ENCODE measurements at regions not wholly inside any gene's neighbourhood (a gene's known extent, or its start where the extent isn't known, plus 50 kb on each side); places are given as distances from the start of the nearest gene placed in this dataset.

DNA sequence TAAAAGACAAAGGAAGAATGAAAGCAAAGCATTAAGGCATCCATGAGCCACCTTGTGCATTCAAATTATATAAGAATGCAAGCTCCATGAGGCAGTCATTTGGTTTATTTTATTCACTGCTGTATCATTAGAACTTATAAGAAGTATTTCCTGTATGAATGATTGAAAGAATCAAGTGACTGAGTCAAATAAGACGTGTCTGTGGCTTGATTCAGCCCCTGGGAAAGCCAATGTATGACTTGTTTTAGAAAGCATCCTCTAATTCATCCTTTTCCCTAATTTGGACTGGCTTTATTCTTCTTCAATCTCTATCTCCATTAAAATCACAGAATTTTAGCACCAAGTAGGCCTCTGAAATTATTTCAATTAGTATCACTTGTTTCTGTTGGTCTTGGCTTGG is 461.1 kb downstream of the LPIN1 start:
- peak; percentile 42 for DNase-seq (ENCODE audit: low read depth)

DNA sequence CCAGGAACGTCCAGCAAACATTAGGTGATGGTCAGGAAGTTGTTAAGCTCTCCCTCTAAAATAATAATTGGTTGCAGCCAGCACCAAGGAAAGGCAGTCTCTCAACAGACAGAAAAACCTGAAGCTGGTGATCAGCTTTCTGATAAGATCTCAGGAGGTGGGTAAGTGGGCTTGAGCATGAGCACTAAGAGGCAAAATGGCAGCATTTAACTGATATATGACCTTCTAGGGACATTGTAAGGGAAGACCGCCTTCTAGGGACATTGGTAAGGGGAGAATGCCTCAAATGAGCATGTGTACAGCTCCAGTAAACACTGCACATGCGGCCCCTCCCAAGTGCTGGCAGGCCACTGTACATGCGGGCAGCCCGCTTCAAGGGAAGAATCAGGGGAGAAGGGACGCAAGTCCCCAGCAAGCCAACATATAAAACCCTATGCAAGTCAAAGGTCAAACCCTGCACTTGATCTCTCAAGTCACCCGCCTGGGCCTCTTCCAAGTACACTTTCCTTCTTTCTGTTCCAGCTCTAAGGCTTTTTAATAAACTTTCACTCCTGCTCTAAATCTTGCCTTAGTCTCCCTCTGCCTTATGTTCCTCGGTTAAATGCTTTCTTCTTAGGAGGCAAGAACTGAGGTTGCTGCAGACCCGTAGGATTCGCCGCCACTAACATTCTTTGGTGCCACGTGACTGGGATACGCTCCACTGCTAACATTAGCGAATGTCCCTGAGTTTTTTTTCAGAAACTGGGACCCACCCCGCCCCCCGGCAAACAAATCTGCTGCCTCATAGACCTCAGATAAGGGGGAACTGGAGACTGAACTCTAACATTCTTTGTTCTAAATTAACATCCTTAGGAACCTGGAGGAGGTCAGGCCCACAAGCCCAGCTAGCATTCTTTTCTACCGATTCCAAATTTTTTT is 463.8 kb downstream of the LPIN1 start:
- DNase-seq (ENCODE audit: low read depth): no peak

DNA sequence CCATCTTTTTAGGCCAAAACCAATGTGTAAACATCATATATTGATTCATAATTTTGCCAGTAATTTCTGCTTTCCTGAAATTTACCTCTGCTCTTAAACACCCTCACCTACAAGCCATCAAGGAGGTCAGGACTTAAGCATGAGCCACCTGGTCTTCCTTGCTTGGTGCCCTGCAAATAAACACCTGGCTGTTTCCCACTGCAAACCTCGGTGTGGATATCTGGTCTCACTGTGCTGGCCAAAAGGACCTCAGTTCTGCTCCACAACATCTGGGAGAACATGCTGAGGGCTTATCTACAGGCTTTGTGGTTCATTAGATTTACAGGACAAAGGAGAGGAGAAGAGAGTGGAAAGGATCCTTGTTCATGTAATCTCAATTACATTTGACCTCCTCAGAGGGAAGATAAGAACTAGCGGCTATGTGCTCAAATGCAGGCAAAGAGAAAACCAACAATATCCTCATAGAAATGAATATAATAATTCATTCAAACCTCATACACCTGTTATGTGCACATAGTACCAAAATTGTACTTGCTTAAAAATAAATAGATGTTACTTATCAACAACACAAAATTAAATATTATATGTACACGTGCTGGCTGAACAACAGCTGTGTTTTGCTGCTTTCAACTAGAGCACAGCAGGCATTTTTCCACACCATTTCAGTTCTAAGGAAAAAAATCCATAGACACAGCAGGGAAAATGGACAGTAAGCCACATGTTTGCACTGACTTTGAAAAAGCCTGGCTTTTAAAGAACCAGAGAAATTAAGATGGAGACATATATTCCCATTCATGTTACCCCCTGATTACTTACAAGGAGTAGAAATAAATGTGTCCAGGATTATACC is 465.1 kb downstream of the LPIN1 start:
- DNase-seq (ENCODE audit: low read depth): no peak

DNA sequence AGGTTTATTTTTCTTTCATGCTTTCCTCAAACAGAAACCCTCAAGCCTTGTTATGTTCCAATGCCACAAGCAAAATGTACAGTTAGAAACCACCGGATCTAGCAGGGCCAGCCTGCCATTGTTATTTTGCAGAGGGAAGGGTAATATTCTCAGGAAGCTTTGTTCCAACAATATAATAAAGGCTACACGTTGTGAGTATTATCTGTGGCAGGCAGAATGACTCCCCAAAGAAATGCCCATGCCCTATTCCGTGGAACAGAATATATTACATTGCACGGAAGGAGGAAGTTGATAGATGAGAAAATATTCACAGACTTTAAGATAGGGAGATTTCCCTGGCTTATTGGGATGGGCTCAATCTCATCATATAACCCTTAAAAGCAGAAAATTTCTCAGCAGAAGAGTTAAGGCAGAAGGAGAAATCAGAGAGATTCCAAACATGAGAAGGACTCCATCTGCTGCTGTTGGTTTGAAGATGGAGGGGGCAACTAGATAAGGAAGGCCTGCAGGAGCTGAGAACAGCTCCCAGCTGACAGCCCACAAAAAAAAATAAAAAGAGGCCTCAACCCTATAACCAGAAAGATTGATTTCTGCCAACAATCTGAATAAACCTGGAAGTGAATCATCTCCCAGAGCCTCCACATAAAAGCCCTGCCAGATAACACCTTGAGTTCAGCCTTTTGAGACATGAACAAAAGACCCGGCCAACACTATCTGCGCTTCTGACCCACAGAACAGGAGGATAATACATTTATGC is 466.6 kb downstream of the LPIN1 start:
- peak; percentile 10 for DNase-seq (ENCODE audit: low read depth)

DNA sequence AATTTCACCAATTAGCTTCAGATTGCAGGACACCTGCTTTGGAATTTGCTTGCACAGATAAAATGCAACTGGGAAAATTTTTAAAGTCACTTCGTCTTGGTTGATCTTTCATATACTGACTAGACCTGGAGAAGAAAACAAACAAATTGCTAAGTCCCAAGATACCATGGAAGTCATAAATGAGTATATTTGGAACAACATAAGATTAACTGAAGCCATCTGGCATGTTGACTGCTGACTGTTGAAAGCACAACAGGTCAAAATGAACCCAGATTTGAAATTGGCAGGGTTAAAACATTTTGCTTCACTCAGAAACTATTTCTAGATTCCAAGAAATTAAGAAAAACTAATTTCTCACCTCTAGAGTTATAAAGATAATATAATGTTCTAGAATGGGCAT is 470.7 kb downstream of the LPIN1 start:
- no peak for DNase-seq (ENCODE audit: low read depth)

DNA sequence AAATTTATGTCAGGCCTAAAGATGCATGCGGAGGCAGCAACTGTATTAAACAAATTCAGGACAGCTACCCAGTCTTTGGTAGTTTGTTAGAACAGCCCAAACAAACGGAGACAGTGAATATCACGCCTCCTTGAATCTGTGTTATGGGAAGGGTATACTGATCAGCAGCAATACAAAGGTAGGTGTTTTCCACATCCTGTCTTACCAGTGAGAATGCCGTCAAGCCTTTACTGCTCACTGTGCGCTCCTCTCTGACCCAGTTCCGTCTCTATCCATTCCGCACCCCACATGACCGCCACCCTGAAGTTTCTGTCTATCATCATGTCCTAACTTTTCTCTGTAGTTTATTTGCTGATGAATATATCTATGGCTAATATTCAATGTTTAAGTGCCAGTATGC is 473.3 kb downstream of the LPIN1 start:
- DNase-seq (ENCODE audit: low read depth): no peak

DNA sequence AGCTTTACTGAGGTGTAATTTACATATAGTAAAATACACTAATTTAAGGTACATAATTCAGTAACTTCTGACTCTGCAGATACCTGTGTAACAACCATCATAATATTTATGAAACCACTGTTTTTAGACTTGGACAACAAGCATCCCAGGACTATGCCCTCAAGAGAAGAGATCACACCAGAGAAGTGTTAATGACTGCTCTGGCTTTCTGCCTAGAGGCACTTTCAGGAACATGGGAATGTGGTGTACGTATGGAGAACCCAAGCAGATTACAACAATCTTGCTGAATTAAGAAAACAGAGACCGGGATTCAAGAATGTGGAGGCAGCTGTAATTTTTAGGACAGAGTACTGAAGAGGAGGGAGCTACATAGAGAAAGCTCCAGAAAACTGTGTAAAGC is 475.2 kb downstream of the LPIN1 start:
- DNase-seq (ENCODE audit: low read depth): no peak

DNA sequence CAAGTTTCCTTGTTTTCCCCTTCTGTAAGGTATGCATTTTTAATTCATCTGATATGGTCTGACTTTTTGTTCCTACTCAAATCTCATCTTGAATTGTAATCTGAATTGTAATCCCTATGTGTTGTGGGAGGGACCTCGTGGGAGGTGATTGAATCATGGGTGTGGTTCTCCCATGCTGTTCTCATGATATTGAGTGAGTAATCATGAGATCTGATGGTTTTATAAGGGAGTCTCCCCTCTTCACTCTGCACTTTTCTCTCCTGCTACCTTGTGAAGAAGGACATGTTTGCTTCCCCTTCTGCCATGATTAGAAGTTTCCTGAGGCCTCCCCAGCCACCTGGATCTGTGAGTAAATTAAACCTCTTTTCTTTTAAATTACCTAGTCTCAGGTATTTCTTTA is 476.1 kb downstream of the LPIN1 start:
- DNase-seq (ENCODE audit: low read depth): no peak

DNA sequence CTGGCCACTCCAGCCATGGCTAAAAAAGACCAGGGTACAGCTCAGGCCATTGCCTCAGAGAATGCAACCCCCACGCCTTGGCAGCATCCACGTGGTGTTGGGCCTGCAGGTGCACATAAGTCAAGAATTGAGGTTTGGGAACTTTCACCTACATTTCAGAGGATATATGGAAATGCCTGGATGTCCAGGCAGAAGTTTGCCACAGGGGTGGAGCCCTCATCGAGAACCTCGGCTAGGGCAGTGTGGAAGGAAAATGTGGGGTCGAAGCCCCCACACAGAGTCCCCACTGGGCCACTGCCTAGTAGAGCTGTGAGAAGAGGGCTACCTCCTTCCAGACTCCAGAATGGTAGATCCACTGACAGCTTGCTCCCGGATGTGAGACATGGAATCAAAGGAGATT is 477.3 kb downstream of the LPIN1 start:
- DNase-seq (ENCODE audit: low read depth): no peak

DNA sequence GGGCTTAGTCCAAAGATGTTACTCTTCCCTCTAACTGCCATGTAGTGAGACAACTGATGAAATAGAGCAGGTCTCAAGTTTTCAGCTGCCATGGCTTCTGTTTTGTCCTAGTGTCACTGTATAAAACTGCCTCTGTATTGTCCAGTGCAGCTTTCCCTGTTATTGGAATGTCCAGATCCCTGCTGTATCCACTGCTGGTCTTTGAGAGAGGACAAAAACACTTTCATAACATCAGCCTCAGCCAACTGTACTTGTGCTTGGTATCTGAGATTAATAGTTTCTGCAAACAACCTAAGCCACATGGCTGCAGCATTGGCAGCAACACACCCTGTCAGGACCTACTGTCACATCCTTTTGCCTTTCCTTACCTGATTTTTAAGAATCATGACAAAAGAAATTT is 480.2 kb downstream of the LPIN1 start:
- DNase-seq (ENCODE audit: low read depth): no peak

DNA sequence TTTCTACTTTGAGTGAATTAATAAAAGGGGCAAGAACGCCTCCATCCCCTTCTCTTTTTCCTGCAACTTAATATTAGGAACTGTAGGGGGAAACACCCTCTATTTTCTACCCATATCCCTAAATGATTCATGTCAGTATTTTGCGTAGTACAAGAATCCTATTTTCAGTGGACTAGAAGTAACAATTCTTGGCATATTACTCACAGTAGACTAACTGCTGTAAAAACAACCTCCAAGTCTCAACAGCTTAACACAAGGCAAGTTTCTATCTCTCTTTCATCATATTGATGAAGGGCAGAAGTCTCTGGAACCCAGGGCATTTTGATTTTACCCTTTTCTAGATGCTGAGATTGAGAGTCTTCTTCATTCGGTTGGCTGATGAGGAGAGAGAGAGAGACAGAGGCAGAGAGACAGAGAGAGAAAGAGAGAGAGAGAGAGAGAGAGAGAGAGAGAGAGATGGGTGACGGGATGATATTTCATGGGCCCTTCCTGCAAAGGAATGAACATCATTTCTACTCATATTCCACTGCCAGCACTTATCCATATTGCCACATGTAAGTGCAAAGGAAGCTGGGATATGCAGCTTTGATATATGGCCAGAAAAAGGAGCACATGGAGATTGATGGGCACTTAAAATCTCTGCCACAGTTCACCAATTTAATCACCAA is 481.6 kb downstream of the LPIN1 start:
- peak; percentile 82 for DNase-seq (ENCODE audit: low read depth)

DNA sequence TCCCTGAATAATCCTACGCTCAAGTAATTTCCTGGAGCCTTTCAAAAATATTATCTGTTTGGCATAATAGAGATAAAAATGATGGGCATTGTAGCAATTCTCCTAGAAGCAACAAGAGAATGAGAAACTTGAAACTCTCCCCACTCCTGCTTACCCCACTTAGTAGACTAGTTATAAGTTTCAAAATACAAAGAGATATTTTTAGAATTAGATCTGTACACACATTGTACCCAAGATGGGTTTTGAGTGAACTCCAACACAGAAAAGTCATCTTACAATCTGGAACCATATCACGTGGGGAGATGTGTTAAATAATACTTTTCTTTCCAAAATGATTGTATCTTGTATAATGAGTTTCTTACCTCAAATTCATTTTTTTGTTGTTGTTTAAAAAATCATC is 484.9 kb downstream of the LPIN1 start:
- DNase-seq (ENCODE audit: low read depth): no peak

DNA sequence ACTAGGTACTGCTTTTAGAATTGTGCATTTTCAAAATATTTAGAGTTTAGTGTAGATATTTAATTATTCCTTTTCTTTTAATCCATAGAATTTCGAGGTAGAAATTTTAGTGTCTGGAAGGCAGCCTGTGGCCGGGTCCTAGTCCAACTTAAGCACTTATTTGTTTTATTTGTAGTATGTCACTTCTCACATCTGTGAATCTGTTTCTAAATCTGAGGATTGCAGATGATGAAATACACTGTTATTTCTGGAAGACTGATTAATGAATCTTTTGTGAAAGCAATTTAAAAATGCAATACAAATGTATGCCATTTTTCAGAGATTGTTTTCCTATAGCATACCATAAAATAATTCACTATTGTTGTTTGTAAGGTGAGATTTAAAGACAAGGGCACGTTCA is 483.9 kb upstream of the TRIB2 start:
- DNase-seq (ENCODE audit: low read depth): peak; percentile 24

DNA sequence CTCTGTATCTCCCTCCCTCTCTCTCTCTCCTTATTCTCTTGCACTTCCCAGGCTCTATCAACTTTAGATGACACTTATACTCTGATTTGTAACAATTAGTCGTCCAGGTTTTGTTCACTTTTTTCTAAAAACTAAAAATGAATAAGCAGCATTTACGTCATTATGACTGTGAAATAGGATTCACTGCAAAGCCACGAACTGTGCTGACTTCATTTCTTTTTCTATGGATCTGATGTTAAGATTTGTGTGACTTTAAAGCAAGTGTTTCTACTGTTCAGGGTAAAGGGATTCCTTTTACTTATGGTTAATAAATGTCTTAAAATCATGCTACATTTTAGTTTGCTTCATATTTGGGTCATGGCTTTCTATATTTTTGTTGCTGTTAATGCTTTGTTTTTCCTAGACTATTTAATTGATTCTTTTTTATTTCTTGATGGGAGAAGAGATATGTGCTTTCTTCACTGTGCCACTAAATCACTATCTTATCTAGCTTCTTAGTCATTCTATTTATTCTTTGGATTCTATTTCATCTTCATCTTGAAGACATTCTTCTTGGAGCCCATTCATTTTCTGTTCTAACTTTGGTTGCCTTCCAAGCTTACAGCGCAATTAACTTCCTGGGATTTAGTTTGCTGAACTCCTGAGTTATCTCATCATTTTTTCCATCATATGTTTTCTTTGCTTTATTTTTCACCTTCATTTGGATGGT is 480.4 kb upstream of the TRIB2 start:
- DNase-seq (ENCODE audit: low read depth): peak; percentile 81

DNA sequence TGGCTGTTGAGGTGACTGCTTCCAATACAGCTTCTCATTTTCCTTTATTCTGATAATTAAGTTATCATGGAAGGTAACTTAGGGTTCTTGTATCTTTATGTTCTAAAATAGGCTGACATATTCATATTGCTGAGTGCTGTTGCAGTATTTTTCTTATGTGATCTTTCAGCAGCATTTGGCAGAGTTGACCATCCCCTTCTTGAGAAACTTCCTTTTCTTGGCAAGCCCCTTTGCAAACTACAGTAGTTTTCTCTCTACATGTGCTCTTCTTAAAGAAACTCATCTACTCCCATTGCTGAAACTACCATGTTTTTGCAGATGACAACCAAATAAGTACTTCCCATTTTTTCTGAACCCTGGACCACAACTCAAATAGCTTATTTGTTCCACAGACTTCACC is 476.5 kb upstream of the TRIB2 start:
- DNase-seq (ENCODE audit: low read depth): no peak

DNA sequence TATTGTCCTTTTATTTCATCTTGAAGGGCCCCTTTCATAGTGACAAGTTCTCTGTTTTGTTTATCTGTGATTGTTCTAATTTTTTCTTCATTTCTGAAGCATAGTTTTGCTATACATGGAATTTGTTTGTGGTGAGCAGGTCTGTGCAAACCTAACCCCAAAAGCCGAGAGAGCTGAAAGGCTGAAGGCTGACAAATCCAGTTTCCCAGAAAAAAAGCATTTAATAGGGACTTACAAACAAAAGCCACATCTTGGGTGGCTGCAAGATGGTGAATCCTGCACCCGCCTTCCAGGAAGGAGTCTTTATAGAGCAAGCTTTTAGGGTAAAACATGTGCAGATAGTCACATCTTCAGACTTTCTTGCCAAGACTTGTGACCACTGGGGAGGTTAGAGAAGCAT is 473.4 kb upstream of the TRIB2 start:
- peak; percentile 52 for DNase-seq (ENCODE audit: low read depth)

DNA sequence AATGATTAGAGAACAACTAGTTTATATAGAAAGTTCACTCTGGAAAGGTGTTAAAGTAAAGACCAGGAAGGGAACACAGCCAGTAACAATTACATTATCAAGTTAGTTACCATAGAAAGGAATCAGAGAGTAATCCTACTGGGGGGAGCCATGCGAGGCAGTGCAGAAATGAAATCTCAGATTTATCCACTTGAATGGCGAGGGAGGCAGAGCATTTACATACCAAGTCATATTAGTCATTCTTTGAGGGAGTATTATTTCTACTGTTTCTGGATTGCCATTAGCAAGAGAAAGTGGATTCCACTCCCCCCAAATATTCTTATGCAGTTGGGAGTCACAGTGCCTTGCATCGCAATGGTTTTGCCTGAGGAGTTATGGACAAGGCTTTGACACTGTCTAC is 472.7 kb upstream of the TRIB2 start:
- peak; percentile 58 for DNase-seq (ENCODE audit: low read depth)

DNA sequence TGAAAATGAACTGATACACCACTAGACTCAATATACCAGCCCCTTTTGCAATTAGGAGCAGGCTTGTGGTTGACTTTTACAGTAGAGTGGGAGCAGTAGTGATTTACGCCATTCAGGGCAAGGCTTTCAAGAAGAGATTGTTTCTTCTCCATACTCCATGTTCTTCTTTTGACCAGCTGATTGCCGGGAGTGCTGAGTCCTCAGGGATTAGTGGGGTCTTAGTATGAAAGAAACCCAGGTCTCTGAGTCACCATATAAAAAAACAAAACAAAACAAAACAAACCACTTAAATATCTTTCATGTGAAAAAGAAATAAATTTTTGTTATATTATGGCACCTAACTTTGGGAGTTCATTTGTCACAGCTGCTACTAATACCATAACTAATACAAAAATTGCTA is 465.6 kb upstream of the TRIB2 start:
- peak; percentile 67 for DNase-seq (ENCODE audit: low read depth)

DNA sequence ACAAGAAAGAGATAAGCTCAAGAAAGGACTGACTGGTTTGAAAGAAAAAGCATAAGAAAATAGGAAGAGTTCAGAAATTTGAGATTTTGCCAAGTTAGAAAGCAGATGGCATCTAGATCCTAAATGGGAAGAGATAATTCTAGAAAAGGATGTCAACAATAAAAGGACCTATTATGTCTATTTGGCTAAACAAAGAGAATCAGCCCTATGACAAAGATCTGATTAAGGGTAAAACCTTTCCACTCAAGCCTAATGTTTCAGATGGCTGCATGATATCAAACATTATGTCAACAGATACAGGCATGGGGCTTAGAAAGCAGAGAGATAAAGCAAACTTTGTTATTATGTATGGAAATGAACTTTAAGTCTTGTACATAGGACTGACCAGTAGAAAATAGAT is 465.0 kb upstream of the TRIB2 start:
- DNase-seq (ENCODE audit: low read depth): no peak

DNA sequence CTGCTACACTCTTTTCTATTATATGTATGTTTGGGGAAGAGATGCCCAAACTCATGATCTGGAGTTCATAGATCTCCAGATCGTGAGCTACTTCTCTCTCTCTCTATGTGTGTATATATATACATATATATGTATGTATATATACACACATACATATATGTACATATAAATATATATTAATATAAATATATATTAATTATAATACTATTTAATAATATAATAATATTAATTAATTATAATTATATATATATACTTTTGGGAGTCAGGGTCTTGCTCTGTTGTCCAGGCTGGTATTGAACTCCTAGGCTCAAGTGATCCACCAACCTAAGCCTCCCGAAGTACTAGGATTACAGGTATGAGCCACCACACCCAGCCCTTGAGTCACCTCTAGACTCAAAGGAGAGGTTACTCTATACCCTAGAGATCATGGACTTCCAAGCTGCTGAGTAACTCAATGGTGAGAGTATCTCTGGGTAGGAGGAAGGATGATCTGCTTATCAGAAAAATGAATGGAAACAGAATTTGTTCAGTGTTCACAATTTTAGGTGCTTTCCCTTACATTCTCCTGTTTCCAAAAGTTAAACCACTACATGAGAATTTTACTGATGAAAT is 463.5 kb upstream of the TRIB2 start:
- DNase-seq (ENCODE audit: low read depth): no peak

Measured in iris pigment epithelial cell (primary cell).